ENCODE measurements at regions not wholly inside any gene's neighbourhood (a gene's known extent, or its start where the extent isn't known, plus 50 kb on each side); places are given as distances from the start of the nearest gene placed in this dataset.

DNA sequence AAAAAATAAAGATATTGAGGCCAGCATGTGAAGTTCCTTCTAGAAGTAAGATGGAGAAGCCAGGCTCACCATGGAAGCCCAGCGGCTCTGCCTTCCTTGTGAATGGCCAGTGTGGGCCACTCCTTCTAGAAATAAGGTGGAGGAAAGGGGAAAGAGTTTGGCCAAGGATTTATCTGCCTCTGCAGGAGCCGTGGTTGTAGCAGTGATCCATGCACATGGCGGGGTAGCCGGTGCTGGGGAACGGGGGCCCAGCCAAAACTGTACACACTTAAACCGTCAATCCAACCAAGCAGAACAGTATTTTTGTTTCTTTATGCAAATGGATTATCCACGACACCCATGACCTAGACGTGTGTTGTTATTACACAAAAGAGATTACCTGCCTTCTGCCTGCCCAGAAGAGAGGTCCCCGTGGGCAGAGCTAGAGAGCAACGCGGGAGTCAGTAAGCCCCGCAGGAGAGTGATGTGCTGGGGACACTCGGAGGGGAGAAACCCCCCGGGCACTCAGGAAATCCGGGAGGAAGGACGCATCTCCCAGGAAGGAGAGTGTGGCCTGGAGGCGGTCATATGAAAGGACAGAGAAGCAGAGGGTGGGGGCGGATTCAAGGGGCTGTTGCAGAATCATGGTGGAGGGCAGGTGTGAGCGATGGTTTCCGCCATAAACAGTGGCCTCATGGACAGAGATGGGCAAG is 218.4 kb upstream of the PPP2R2D start:
- ATAC-seq, result no peak
- H3K4me3 ChIP-seq, result no peak overlapping the region
- no peak for DNase-seq
- WGBS, 3 donors, result 87 to 88% (median 88%) methylated on average over 20 of the region's 20 CpGs
- no peaks in the 10 kb centered on the region for H3K9me3 ChIP-seq
- TF ChIP-seq, protein P1, sequence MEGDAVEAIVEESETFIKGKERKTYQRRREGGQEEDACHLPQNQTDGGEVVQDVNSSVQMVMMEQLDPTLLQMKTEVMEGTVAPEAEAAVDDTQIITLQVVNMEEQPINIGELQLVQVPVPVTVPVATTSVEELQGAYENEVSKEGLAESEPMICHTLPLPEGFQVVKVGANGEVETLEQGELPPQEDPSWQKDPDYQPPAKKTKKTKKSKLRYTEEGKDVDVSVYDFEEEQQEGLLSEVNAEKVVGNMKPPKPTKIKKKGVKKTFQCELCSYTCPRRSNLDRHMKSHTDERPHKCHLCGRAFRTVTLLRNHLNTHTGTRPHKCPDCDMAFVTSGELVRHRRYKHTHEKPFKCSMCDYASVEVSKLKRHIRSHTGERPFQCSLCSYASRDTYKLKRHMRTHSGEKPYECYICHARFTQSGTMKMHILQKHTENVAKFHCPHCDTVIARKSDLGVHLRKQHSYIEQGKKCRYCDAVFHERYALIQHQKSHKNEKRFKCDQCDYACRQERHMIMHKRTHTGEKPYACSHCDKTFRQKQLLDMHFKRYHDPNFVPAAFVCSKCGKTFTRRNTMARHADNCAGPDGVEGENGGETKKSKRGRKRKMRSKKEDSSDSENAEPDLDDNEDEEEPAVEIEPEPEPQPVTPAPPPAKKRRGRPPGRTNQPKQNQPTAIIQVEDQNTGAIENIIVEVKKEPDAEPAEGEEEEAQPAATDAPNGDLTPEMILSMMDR (IDR thresholded peaks at IDR 0.05), result no peak
- no peak overlapping the region for H3K27ac ChIP-seq
- H3K4me1 ChIP-seq, result no peaks in the 10 kb centered on the region
- intact Hi-C loops (cut with DNase I), result no loop called here
- H3K36me3 ChIP-seq (ENCODE audit: insufficient read depth in 1 of 2, low read depth in 1 of 2), result no peaks in the 10 kb centered on the region
- H3K27me3 ChIP-seq (ENCODE audit: insufficient read depth in 3 of 3, low read length in 2 of 3), result peaks cover 0 to 2% (median 0%) of the 10 kb centered on the region in 3 donors

DNA sequence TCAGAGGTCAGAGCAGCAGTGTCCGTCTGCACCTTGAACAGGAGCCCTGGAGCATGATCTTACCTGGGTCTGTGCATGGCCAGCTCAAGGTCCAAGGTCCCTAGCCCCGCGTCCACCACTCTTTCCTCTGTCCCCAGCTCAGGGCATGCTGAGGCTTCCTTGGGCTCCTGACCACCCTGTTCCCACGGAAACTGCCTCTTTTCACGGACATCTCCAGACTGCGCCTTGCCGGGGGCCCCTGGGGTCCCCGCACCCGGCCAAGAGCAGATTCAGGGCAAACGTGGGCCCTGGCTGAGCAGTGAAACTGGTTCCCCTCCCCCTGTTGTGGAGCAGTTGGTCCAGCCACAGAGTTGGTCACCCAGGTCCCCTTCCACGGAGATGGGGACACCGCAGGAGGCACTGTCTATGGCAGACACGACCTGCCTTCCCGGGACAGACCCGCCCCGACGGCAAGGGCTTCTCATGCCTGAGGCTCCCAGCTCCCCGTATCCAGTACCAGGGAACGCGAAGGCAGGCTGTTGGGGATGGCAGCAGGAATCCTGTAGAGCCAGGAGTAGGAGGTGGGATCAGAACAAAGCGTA is 217.4 kb upstream of the PPP2R2D start:
- Histone ChIP-seq H3K9me3 (no peaks in the 10 kb centered on the region), H3K27me3 (ENCODE audit: insufficient read depth in 3 of 3, low read length in 2 of 3) (peaks cover 0 to 2% (median 0%) of the 10 kb centered on the region in 3 donors), H3K27ac (no peak overlapping the region), H3K4me3 (no peak overlapping the region), H3K36me3 (ENCODE audit: insufficient read depth in 1 of 2, low read depth in 1 of 2) (no peaks in the 10 kb centered on the region), H3K4me1 (no peaks in the 10 kb centered on the region)
- WGBS, 3 donors, result 84 to 92% (median 86%) methylated on average over 21 of the region's 21 CpGs
- ATAC-seq (no peak), DNase-seq (no peak)
- TF ChIP-seq, protein P1 (IDR thresholded peaks at IDR 0.05), result no peak
- intact Hi-C loops (cut with DNase I), result no loop called here

DNA sequence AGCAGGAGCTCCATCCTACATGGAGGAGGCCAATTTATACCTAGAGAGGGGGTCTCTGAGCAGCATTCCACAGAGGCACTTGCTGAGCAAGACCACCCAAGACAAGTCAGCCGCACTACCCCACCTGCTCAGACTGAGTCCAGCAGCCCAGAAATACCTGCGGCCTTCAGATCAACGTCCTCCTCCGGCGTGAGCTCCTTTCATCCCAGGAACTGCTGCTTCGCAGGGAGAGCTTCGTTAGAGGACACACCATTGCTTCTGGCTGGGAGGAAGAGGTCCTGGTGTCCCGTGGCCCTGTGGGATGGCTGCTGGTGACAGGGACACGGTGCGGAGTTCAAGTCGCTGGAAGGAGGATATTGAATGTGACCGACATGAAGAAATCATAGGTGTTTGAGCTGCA is 216.9 kb upstream of the PPP2R2D start:
- intact Hi-C loops (cut with DNase I), result no loop called here
- TF ChIP-seq, protein P1 (IDR thresholded peaks at IDR 0.05), result no peak
- ATAC-seq (no peak), DNase-seq (no peak)
- Histone ChIP-seq H3K36me3 (ENCODE audit: insufficient read depth in 1 of 2, low read depth in 1 of 2) (no peaks in the 10 kb centered on the region), H3K27ac (no peak overlapping the region), H3K4me1 (no peaks in the 10 kb centered on the region), H3K27me3 (ENCODE audit: insufficient read depth in 3 of 3, low read length in 2 of 3) (peaks cover 0 to 2% (median 0%) of the 10 kb centered on the region in 3 donors), H3K4me3 (no peak overlapping the region), H3K9me3 (no peaks in the 10 kb centered on the region)
- WGBS, 3 donors, result 89 to 93% (median 91%) methylated on average over 12 of the region's 12 CpGs

DNA sequence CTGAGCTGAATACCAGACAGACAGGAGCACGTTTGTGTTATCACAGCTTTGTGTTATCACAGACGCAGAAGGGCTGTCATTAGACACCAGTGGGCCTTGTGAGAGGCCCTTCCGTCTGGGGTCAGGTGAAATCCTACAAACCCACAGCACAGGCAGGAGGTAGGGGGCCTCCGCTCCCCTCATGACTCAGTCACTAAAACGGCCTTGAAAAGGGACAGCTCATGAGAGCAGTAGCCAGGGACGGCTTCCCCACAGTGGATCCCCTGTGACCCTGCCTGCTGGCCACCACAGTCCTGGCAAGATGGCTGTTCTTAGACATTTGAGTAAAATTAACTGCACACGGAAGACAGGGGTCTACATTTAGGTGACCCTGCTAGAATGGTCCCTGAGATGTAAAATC is 215.8 kb upstream of the PPP2R2D start:
- no peak for DNase-seq
- 49 to 62% (median 56%) methylated on average over 7 of the region's 7 CpGs for WGBS, 3 donors
- intact Hi-C loops (cut with DNase I), result no loop called here
- H3K4me1 ChIP-seq, result no peaks in the 10 kb centered on the region
- H3K4me3 ChIP-seq, result no peak overlapping the region
- TF ChIP-seq, protein P1 (IDR thresholded peaks at IDR 0.05), result no peak
- H3K27me3 ChIP-seq (ENCODE audit: insufficient read depth in 3 of 3, low read length in 2 of 3), result peaks cover 0 to 2% (median 0%) of the 10 kb centered on the region in 3 donors
- H3K36me3 ChIP-seq (ENCODE audit: insufficient read depth in 1 of 2, low read depth in 1 of 2), result no peaks in the 10 kb centered on the region
- no peaks in the 10 kb centered on the region for H3K9me3 ChIP-seq
- no peak overlapping the region for H3K27ac ChIP-seq
- ATAC-seq, result no peak
